HCT116 (cell line): ENCODE measurements at regions not wholly inside any gene's neighbourhood (a gene's known extent, or its start where the extent isn't known, plus 50 kb on each side); places are given as distances from the start of the nearest gene placed in this dataset.

ENCODE experiments used
- ATAC-seq: fragments of 200-7000 bp; cut with Tn5 transposase; 2 replicates; pipeline ENCODE4 v1.9.1; 2020; ENCODE audit warnings: mild to moderate bottlenecking, moderate library complexity
- BruUV-seq: library from RNA; stranded (reverse); fragments of 400-500 nt; replicated peaks from 2 replicates; lab custom pipeline; 2021; lab: Mats Ljungman, UMichigan
- CTCF ChIA-PET: fragments of 300-600 bp; sonication (Branson Sonifier 250); formaldehyde crosslinking; loops from one replicate; lab custom pipeline; 2021; ENCODE audit warnings: antibody characterized with exemption; lab: Charles Lee
- POLR2A ChIA-PET: fragments of 300-600, 350-600 bp; sonication (Branson Sonifier 250); formaldehyde crosslinking; loops from one replicate; lab custom pipeline; 2021; ENCODE audit warnings: antibody characterized with exemption; lab: Charles Lee
- RAD21 ChIA-PET, 2 experiments: fragments of 300-600 bp; sonication (Branson Sonifier 250); formaldehyde crosslinking; loops; one replicate each; lab custom pipeline; 2023; ENCODE audit warnings: low total read pairs in 2 of 2; ENCODE audit not compliant: uncharacterized antibody in 2 of 2, unreplicated experiment in 2 of 2, low non-redundant PET in 1 of 2; lab: Charles Lee
- DNase-seq: peaks from one replicate; pipeline ENCODE4 v3.0.0-alpha.2; 2010; ENCODE audit warnings: low read depth, low spot score
- H2AFZ ChIP-seq: fragments of 200-600 bp; shearing (Covaris generic), sonication (generic); 2 replicates; pipeline ENCODE4 v1.6.1; 2017; ENCODE audit warnings: low read depth, mixed run types, mixed read lengths, antibody characterized with exemption, low read length; ENCODE audit not compliant: poor library complexity, severe bottlenecking
- H3K27ac ChIP-seq: 2 replicates; pipeline ENCODE4 v1.5.1; 2012; ENCODE audit warnings: low read depth, low read length
- H3K27me3 ChIP-seq: fragments of 200-600 bp; sonication (generic); 2 replicates; pipeline ENCODE4 v1.6.1; 2016; ENCODE audit warnings: mixed run types, low read length, mixed read lengths; ENCODE audit not compliant: insufficient read depth
- H3K36me3 ChIP-seq, 2 experiments: fragments of 200-500 bp in 1 of 2; fragments of 200-600 bp in 1 of 2; sonication (Bioruptor generic) in 1 of 2; sonication (generic) in 1 of 2; 2 replicates each; pipeline versions ENCODE4 v1.5.1 to v1.6.1; 2014 to 2016; ENCODE audit warnings: low read length in 2 of 2, inconsistent platforms in 1 of 2, mixed read lengths in 1 of 2, mixed run types in 1 of 2; ENCODE audit not compliant: insufficient read depth in 2 of 2, control insufficient read depth in 1 of 2
- H3K4me1 ChIP-seq, 2 experiments: fragments of 200-600 bp in 1 of 2; sonication (generic) in 1 of 2; 2 replicates each; pipeline versions ENCODE4 v1.5.1 to v1.6.1; 2012 to 2017; ENCODE audit warnings: low read length in 2 of 2, inconsistent platforms in 1 of 2, mild to moderate bottlenecking in 1 of 2, mixed read lengths in 1 of 2, mixed run types in 1 of 2, moderate library complexity in 1 of 2; ENCODE audit not compliant: insufficient read depth in 2 of 2, control insufficient read depth in 1 of 2
- H3K4me2 ChIP-seq: fragments of 200-600 bp; sonication (generic); 2 replicates; pipeline ENCODE4 v1.6.1; 2017; ENCODE audit warnings: mixed run types, low read length, mixed read lengths
- H3K4me3 ChIP-seq, 2 experiments: fragments of 200-600 bp in 1 of 2; sonication (generic) in 1 of 2; replicated peaks in 1 of 2; 2 replicates each; pipeline ENCODE4 v1.5.1; 2011 to 2016; ENCODE audit warnings: low read length in 2 of 2, control low read depth in 1 of 2, low read depth in 1 of 2, mild to moderate bottlenecking in 1 of 2, mixed read lengths in 1 of 2, mixed run types in 1 of 2
- H3K79me2 ChIP-seq: fragments of 200-600 bp; sonication (generic); 2 replicates; pipeline ENCODE4 v1.6.1; 2017; ENCODE audit warnings: mild to moderate bottlenecking, mixed run types, low read length, moderate library complexity, mixed read lengths; ENCODE audit not compliant: insufficient read depth
- H3K9ac ChIP-seq: fragments of 200-600 bp; sonication (generic); 2 replicates; pipeline ENCODE4 v1.6.1; 2016; ENCODE audit warnings: low read length, mixed read lengths
- H3K9me2 ChIP-seq: fragments of 200-600 bp; sonication (generic), shearing (Covaris generic); 2 replicates; pipeline ENCODE4 v1.6.1; 2017; ENCODE audit warnings: mixed run types, mild to moderate bottlenecking, moderate library complexity; ENCODE audit not compliant: insufficient read depth
- H3K9me3 ChIP-seq, 2 experiments: fragments of 200-500 bp in 1 of 2; fragments of 200-600 bp in 1 of 2; sonication (Bioruptor generic) in 1 of 2; sonication (generic) in 1 of 2; 2 replicates each; pipeline ENCODE4 v1.6.1; 2014 to 2017; ENCODE audit warnings: low read length in 2 of 2, mixed read lengths in 2 of 2, inconsistent platforms in 1 of 2, low read depth in 1 of 2, mild to moderate bottlenecking in 1 of 2, mixed run types in 1 of 2, moderate library complexity in 1 of 2; ENCODE audit not compliant: control insufficient read depth in 1 of 2, insufficient read depth in 1 of 2
- H4K20me1 ChIP-seq: fragments of 200-600 bp; sonication (generic), shearing (Covaris generic); 2 replicates; pipeline ENCODE4 v1.6.1; 2017; ENCODE audit warnings: mixed run types, mild to moderate bottlenecking, moderate library complexity; ENCODE audit not compliant: insufficient read depth
- CBX3 ChIP-seq: IDR thresholded peaks from 2 replicates; pipeline ENCODE4 v1.6.1; 2012; ENCODE audit warnings: low read depth
- CEBPB ChIP-seq: IDR thresholded peaks from 2 replicates; pipeline ENCODE4 v1.6.1; 2012; ENCODE audit warnings: low read depth
- EGR1 ChIP-seq: IDR thresholded peaks from 2 replicates; pipeline ENCODE4 v1.6.1; 2012; ENCODE audit warnings: low read depth
- ELF1 ChIP-seq: IDR thresholded peaks from 2 replicates; pipeline ENCODE4 v1.6.1; 2012; ENCODE audit warnings: low read depth, borderline replicate concordance
- EZH2 ChIP-seq: fragments of 200-600 bp; sonication (generic); IDR thresholded peaks from 2 replicates; pipeline ENCODE4 v1.6.1; 2017; ENCODE audit warnings: antibody characterized with exemption, mixed run types
- MAX ChIP-seq: IDR thresholded peaks from 2 replicates; pipeline ENCODE4 v1.6.1; 2012
- POLR2A ChIP-seq: IDR thresholded peaks from 2 replicates; pipeline ENCODE4 v1.7.0; 2011; ENCODE audit warnings: borderline replicate concordance; ENCODE audit not compliant: insufficient read depth, insufficient read length; ENCODE audit errors: extremely low read depth
- SIN3A ChIP-seq: IDR thresholded peaks from 2 replicates; pipeline ENCODE4 v1.6.1; 2012; ENCODE audit warnings: low read depth
- SP1 ChIP-seq: IDR thresholded peaks from 2 replicates; pipeline ENCODE4 v1.6.1; 2012; ENCODE audit warnings: low read depth
- SRF ChIP-seq: IDR thresholded peaks from 2 replicates; pipeline ENCODE4 v1.6.1; 2012; ENCODE audit warnings: low read depth
- TCF7L2 ChIP-seq: IDR thresholded peaks from 2 replicates; pipeline ENCODE4 v1.7.0; 2011; ENCODE audit warnings: borderline replicate concordance, inconsistent platforms; ENCODE audit not compliant: insufficient read depth, insufficient read length; ENCODE audit errors: extremely low read depth
- YY1 ChIP-seq: IDR thresholded peaks from 2 replicates; pipeline ENCODE4 v1.6.1; 2011; ENCODE audit warnings: low read length, low read depth, moderate library complexity, mild to moderate bottlenecking; ENCODE audit not compliant: insufficient replicate concordance; ENCODE audit errors: extremely low read depth
- ZBTB33 ChIP-seq: IDR thresholded peaks from 2 replicates; pipeline ENCODE4 v1.6.1; 2011; ENCODE audit warnings: mild to moderate bottlenecking, low read length, moderate library complexity; ENCODE audit not compliant: insufficient replicate concordance; ENCODE audit errors: extremely low read depth
- ZFX ChIP-seq: fragments of 450-650 bp; IDR thresholded peaks from 2 replicates; pipeline ENCODE4 v1.6.1; 2017
- intact Hi-C: fragments of 100-400 bp; cut with micrococcal nuclease; formaldehyde crosslinking; loops from 2 replicates; pipeline ENCODE4 v1.10.0; 2022
- TF ChIP-seq, protein P1 (sequence below), 3 experiments: fragments of 200-600 bp in 1 of 3; sonication (generic) in 1 of 3; IDR thresholded peaks in 2 of 3; conservative IDR thresholded peaks in 1 of 3; 2 replicates each; pipeline ENCODE4 v1.5.1; 2012 to 2017; ENCODE audit warnings: low read depth in 2 of 3, low read length in 2 of 3, antibody characterized with exemption in 1 of 3, borderline replicate concordance in 1 of 3, control low read depth in 1 of 3, mild to moderate bottlenecking in 1 of 3, mixed read lengths in 1 of 3, mixed run types in 1 of 3, moderate library complexity in 1 of 3; ENCODE audit not compliant: insufficient read depth in 1 of 3

DNA sequence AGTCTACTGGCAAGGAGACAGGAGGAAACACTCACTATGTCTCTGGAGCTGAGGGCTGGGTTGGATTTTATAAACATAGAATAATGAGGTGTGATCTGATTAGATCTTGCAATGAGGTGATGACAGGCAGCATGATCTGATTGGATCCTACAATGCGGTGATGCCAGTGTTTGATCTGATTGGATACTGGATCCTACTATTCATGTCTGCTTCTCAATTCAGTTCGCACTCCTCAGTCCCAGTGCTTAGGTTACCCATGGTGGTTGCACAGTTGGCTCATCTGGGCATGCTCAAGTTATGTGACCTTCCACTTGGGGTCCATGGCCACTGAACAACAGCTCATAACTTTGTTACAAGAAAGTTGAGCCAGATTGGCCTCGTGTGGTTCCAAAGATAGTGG lies 469.5 kb downstream of the TSHZ3 start:
- H3K9me2 ChIP-seq = no peaks in the 10 kb centered on the region
- H3K79me2 ChIP-seq = no peaks in the 10 kb centered on the region
- no peak overlapping the region for H3K27ac ChIP-seq
- ChIA-PET CTCF (no interaction called here), RAD21 (no interaction called here), POLR2A (no interaction called here)
- H3K4me1 ChIP-seq = no peaks in the 10 kb centered on the region
- H3K27me3 ChIP-seq = no peaks in the 10 kb centered on the region
- peaks cover 7 to 43% of the 10 kb centered on the region in 2 experiments; a peak in 2 of 4 replicates for H3K9me3 ChIP-seq
- H2AFZ ChIP-seq = no peak overlapping the region
- DNase-seq (no peak), ATAC-seq (no peak)
- no peaks in the 10 kb centered on the region for H4K20me1 ChIP-seq
- intact Hi-C loops = no loop called here
- H3K9ac ChIP-seq = no peak overlapping the region
- TF ChIP-seq SP1 = no peak
- no peak for TF ChIP-seq POLR2A
- TF ChIP-seq CEBPB = no peak
- TF ChIP-seq EGR1 = no peak
- TF ChIP-seq, protein P1, sequence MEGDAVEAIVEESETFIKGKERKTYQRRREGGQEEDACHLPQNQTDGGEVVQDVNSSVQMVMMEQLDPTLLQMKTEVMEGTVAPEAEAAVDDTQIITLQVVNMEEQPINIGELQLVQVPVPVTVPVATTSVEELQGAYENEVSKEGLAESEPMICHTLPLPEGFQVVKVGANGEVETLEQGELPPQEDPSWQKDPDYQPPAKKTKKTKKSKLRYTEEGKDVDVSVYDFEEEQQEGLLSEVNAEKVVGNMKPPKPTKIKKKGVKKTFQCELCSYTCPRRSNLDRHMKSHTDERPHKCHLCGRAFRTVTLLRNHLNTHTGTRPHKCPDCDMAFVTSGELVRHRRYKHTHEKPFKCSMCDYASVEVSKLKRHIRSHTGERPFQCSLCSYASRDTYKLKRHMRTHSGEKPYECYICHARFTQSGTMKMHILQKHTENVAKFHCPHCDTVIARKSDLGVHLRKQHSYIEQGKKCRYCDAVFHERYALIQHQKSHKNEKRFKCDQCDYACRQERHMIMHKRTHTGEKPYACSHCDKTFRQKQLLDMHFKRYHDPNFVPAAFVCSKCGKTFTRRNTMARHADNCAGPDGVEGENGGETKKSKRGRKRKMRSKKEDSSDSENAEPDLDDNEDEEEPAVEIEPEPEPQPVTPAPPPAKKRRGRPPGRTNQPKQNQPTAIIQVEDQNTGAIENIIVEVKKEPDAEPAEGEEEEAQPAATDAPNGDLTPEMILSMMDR (IDR thresholded peaks at IDR 0.05 in 2 of 3, conservative IDR thresholded peaks at IDR 0.05 in 1 of 3; ENCODE audit: borderline replicate concordance in 1 of 3, insufficient read depth in 1 of 3, low read depth in 2 of 3, low read length in 2 of 3) = no peak
- TF ChIP-seq SRF = no peak
- TF ChIP-seq ZFX = no peak
- TF ChIP-seq ELF1 = no peak
- no peak for TF ChIP-seq SIN3A
- H3K4me3 ChIP-seq = no peak overlapping the region
- no peak overlapping the region for H3K4me2 ChIP-seq
- BruUV-seq = no TSS peak
- no peaks in the 10 kb centered on the region for H3K36me3 ChIP-seq

GRCh38 chr19:30879225-30879624 lies 470.0 kb downstream of the TSHZ3 start:
- H3K79me2 ChIP-seq = no peaks in the 10 kb centered on the region
- H3K9me2 ChIP-seq = no peaks in the 10 kb centered on the region
- no peak overlapping the region for H3K27ac ChIP-seq
- ATAC-seq (no peak), DNase-seq (no peak)
- no peak overlapping the region for H3K9ac ChIP-seq
- POLR2A ChIA-PET = no interaction called here
- CTCF ChIA-PET = no interaction called here
- no peak overlapping the region for H2AFZ ChIP-seq
- H3K9me3 ChIP-seq = peaks cover 7 to 43% of the 10 kb centered on the region in 2 experiments; a peak in 2 of 4 replicates
- no peaks in the 10 kb centered on the region for H3K27me3 ChIP-seq
- no TSS peak for BruUV-seq
- H3K4me2 ChIP-seq = no peak overlapping the region
- intact Hi-C loops = no loop called here
- RAD21 ChIA-PET = no interaction called here
- TF ChIP-seq YY1 = no peak
- no peak for TF ChIP-seq CBX3
- TF ChIP-seq MAX = no peak
- no peak for TF ChIP-seq ZFX
- TF ChIP-seq SIN3A = no peak
- TF ChIP-seq TCF7L2 = no peak
- TF ChIP-seq EZH2 = no peak
- TF ChIP-seq POLR2A = no peak
- no peak for TF ChIP-seq ZBTB33
- no peaks in the 10 kb centered on the region for H4K20me1 ChIP-seq
- no peaks in the 10 kb centered on the region for H3K4me1 ChIP-seq
- H3K4me3 ChIP-seq = no peak overlapping the region
- no peaks in the 10 kb centered on the region for H3K36me3 ChIP-seq
